H1 (cell line): ENCODE measurements at regions not wholly inside any gene's neighbourhood (a gene's known extent, or its start where the extent isn't known, plus 50 kb on each side); places are given as distances from the start of the nearest gene placed in this dataset.

Experiments used
- CTCF ChIA-PET: fragments of 300-600 bp; sonication (Branson Sonifier 250); formaldehyde crosslinking; loops from one replicate; lab custom pipeline; 2021; ENCODE audit not compliant: partially characterized antibody; lab: Charles Lee
- POLR2A ChIA-PET: fragments of 300-600 bp; sonication (Branson Sonifier 250); formaldehyde crosslinking; loops from one replicate; lab custom pipeline; 2021; ENCODE audit warnings: inconsistent platforms; ENCODE audit not compliant: partially characterized antibody; lab: Charles Lee
- DNase-seq, 2 experiments: peaks; one replicate each; pipeline versions ENCODE4 v3.0.0 to v3.0.0-alpha.2; 2010 to 2022; ENCODE audit warnings: low spot score in 2 of 2, low read depth in 1 of 2, mixed read lengths in 1 of 2
- FAIRE-seq: peaks from 2 replicates; lab custom pipeline; 2011; peaks lifted over from hg19 to GRCh38; lab: Jason Lieb, UNC
- H2AFZ ChIP-seq: 2 replicates; pipeline ENCODE4 v1.8.1; 2012; ENCODE audit warnings: low read length, inconsistent platforms
- H2AK5ac ChIP-seq: 2 replicates; pipeline ENCODE4 v1.6.1; 2013; ENCODE audit warnings: low read depth, low read length
- H2BK120ac ChIP-seq: replicated peaks from 2 replicates; pipeline ENCODE3; 2013; ENCODE audit warnings: low read depth, low read length, inconsistent platforms
- H2BK12ac ChIP-seq: 2 replicates; pipeline ENCODE4 v1.6.1; 2013; ENCODE audit warnings: low read depth, low read length
- H2BK15ac ChIP-seq: 2 replicates; pipeline ENCODE4 v1.6.1; 2013; ENCODE audit warnings: low read length
- H2BK20ac ChIP-seq: 2 replicates; pipeline ENCODE4 v1.6.1; 2013; ENCODE audit warnings: low read length
- H2BK5ac ChIP-seq: 2 replicates; pipeline ENCODE4 v1.6.1; 2013; ENCODE audit warnings: low read depth, low read length
- H3K14ac ChIP-seq: 2 replicates; pipeline ENCODE4 v1.6.1; 2013; ENCODE audit warnings: inconsistent platforms; ENCODE audit not compliant: insufficient read length
- H3K18ac ChIP-seq: 2 replicates; pipeline ENCODE4 v1.6.1; 2013; ENCODE audit warnings: low read length; ENCODE audit errors: extremely low read depth
- H3K23ac ChIP-seq: 2 replicates; pipeline ENCODE4 v1.6.1; 2013; ENCODE audit warnings: inconsistent platforms; ENCODE audit not compliant: insufficient read length
- H3K23me2 ChIP-seq: 2 replicates; pipeline ENCODE4 v1.6.1; 2013; ENCODE audit warnings: low read depth, low read length
- H3K27ac ChIP-seq: 2 replicates; pipeline ENCODE4 v1.6.1; 2011; ENCODE audit warnings: low read depth, low read length, inconsistent platforms
- H3K27me3 ChIP-seq, 4 experiments: replicated peaks in 1 of 4; 1 replicate in 1 of 4; 2 replicates in 3 of 4; pipeline versions ENCODE4 v1.6.1 to v1.8.1; 2011 to 2013; ENCODE audit warnings: low read length in 3 of 4, mild to moderate bottlenecking in 3 of 4, inconsistent platforms in 2 of 4, mixed read lengths in 2 of 4, moderate library complexity in 1 of 4; ENCODE audit not compliant: control insufficient read depth in 3 of 4, insufficient read depth in 3 of 4; ENCODE audit errors: extremely low read depth in 1 of 4
- H3K36me3 ChIP-seq, 4 experiments: 2 replicates each; pipeline versions ENCODE4 v1.6.1 to v1.8.1; 2011 to 2013; ENCODE audit warnings: mild to moderate bottlenecking in 4 of 4, low read length in 3 of 4, moderate library complexity in 2 of 4, control low read depth in 1 of 4, inconsistent platforms in 1 of 4; ENCODE audit not compliant: insufficient read depth in 4 of 4, control insufficient read depth in 2 of 4
- H3K4ac ChIP-seq: replicated peaks from 2 replicates; pipeline ENCODE3; 2013; ENCODE audit warnings: low read length, low read depth, mixed read lengths, inconsistent platforms; ENCODE audit not compliant: insufficient read length
- H3K4me1 ChIP-seq, 4 experiments: replicated peaks in 1 of 4; 1 replicate in 1 of 4; 2 replicates in 3 of 4; pipeline versions ENCODE4 v1.6.1 to v1.8.1; 2011 to 2013; ENCODE audit warnings: low read length in 3 of 4, inconsistent platforms in 2 of 4, mixed read lengths in 1 of 4; ENCODE audit not compliant: insufficient read depth in 4 of 4, control insufficient read depth in 3 of 4
- H3K4me2 ChIP-seq, 2 experiments: 2 replicates each; pipeline versions ENCODE4 v1.6.1 to v1.8.1; 2011 to 2013; ENCODE audit warnings: low read depth in 2 of 2, low read length in 2 of 2, control low read depth in 1 of 2, inconsistent platforms in 1 of 2, mild to moderate bottlenecking in 1 of 2; ENCODE audit not compliant: insufficient read depth in 1 of 2
- H3K4me3 ChIP-seq, 4 experiments: fragments of 200-600, 300-600 bp in 1 of 4; sonication (generic), shearing (Covaris generic), sonication (Bioruptor Twin) in 1 of 4; 2 replicates each; pipeline versions ENCODE4 v1.5.1 to v1.8.1; 2011 to 2016; ENCODE audit warnings: low read length in 4 of 4, low read depth in 3 of 4, control low read depth in 2 of 4, inconsistent platforms in 2 of 4, mild to moderate bottlenecking in 2 of 4, mixed read lengths in 1 of 4, moderate library complexity in 1 of 4; ENCODE audit not compliant: insufficient read depth in 2 of 4; ENCODE audit errors: extremely low read depth in 1 of 4
- H3K56ac ChIP-seq: replicated peaks from 2 replicates; pipeline ENCODE3; 2013; ENCODE audit warnings: low read depth, mild to moderate bottlenecking, mixed read lengths, low read length, inconsistent platforms; ENCODE audit not compliant: insufficient read length
- H3K79me1 ChIP-seq: 2 replicates; pipeline ENCODE4 v1.6.1; 2013; ENCODE audit warnings: low read depth, low read length, control low read depth
- H3K79me2 ChIP-seq, 2 experiments: 2 replicates each; pipeline versions ENCODE4 v1.6.1 to v1.8.1; 2012 to 2013; ENCODE audit warnings: low read length in 2 of 2, mild to moderate bottlenecking in 2 of 2, inconsistent platforms in 1 of 2; ENCODE audit not compliant: insufficient read depth in 2 of 2, control insufficient read depth in 1 of 2
- H3K9ac ChIP-seq, 4 experiments: replicated peaks in 1 of 4; 1 replicate in 1 of 4; 2 replicates in 3 of 4; pipeline versions ENCODE4 v1.6.1 to v1.8.1; 2011 to 2013; ENCODE audit warnings: low read depth in 3 of 4, low read length in 3 of 4, control low read depth in 2 of 4, mild to moderate bottlenecking in 2 of 4, moderate library complexity in 2 of 4, inconsistent platforms in 1 of 4; ENCODE audit errors: extremely low read depth in 1 of 4
- H3K9me3 ChIP-seq, 2 experiments: 2 replicates each; pipeline versions ENCODE4 v1.6.1 to v1.8.1; 2012 to 2013; ENCODE audit warnings: mild to moderate bottlenecking in 2 of 2, moderate library complexity in 2 of 2, control low read depth in 1 of 2, inconsistent platforms in 1 of 2, low read depth in 1 of 2, low read length in 1 of 2, mixed read lengths in 1 of 2; ENCODE audit not compliant: insufficient read depth in 2 of 2
- H4K20me1 ChIP-seq, 2 experiments: replicated peaks in 1 of 2; 2 replicates each; pipeline versions ENCODE3 to v1.8.1; 2011 to 2013; ENCODE audit warnings: inconsistent platforms in 2 of 2, low read length in 2 of 2, mild to moderate bottlenecking in 1 of 2; ENCODE audit not compliant: insufficient read depth in 2 of 2, control insufficient read depth in 1 of 2
- H4K5ac ChIP-seq: 2 replicates; pipeline ENCODE4 v1.6.1; 2013; ENCODE audit warnings: low read length, low read depth, mixed read lengths, inconsistent platforms; ENCODE audit not compliant: insufficient read length
- H4K8ac ChIP-seq: 2 replicates; pipeline ENCODE4 v1.8.0; 2013; ENCODE audit warnings: mild to moderate bottlenecking, moderate library complexity, low read length, inconsistent platforms; ENCODE audit not compliant: insufficient read depth; ENCODE audit errors: extremely low read depth
- H4K91ac ChIP-seq: replicated peaks from 2 replicates; pipeline ENCODE3; 2013; ENCODE audit warnings: low read length, mixed read lengths, inconsistent platforms; ENCODE audit not compliant: insufficient read length
- FOSL1 ChIP-seq: IDR thresholded peaks from 2 replicates; pipeline ENCODE4 v1.6.1; 2011; ENCODE audit warnings: mild to moderate bottlenecking, low read depth, low read length, moderate library complexity; ENCODE audit not compliant: insufficient read depth
- HDAC6 ChIP-seq: IDR thresholded peaks from one replicate; pipeline ENCODE4 v1.7.1; 2012; ENCODE audit warnings: low read depth, mild to moderate bottlenecking, inconsistent platforms, low read length, moderate library complexity
- NRF1 ChIP-seq: IDR thresholded peaks from 2 replicates; pipeline ENCODE4 v1.6.1; 2011; ENCODE audit warnings: mild to moderate bottlenecking, low read depth, low read length, improper control_type of control experiment
- RFX5 ChIP-seq: IDR thresholded peaks from 2 replicates; pipeline ENCODE4 v1.6.1; 2011; ENCODE audit warnings: low read depth, low read length, improper control_type of control experiment, borderline replicate concordance

DNA sequence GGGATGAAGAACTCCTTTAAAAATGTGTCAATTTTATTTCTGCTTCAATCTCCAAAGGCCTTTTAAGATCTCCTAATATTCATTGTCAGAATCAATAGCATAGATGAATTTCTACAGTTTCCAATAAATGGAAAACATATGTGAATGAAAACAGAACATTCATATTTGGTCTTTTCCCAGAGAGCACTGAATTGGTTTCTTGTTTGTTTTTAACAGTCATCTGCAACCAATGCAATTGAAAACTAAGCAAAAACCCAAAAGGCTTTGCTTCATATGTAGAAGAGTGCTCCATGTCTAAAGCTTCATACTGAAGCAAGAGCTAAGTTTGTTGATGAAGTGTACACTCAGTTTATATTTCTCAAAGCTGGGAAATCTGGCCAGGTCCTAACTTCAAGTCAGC is 426.5 kb upstream of the CDIN1 start:
- no peak for DNase-seq
- H4K5ac ChIP-seq, result no peak overlapping the region
- no peak for FAIRE-seq
- no peak overlapping the region for H3K4ac ChIP-seq
- H3K9ac ChIP-seq, result no peak overlapping the region
- ChIA-PET POLR2A (no interaction called here), CTCF (no interaction called here)
- TF ChIP-seq HDAC6 (no peak), NRF1 (no peak), RFX5 (no peak), FOSL1 (no peak)
- no peak overlapping the region for H2BK5ac ChIP-seq
- H2AFZ ChIP-seq, result no peak overlapping the region
- H3K9me3 ChIP-seq, result no peaks in the 10 kb centered on the region; a peak in 1 of 4 replicates
- no peaks in the 10 kb centered on the region for H3K79me1 ChIP-seq
- H3K4me3 ChIP-seq, result no peak overlapping the region
- H4K91ac ChIP-seq, result no peak overlapping the region
- no peak overlapping the region for H3K23ac ChIP-seq
- H2BK12ac ChIP-seq, result no peak overlapping the region
- H3K27me3 ChIP-seq, result no peaks in the 10 kb centered on the region
- H2BK15ac ChIP-seq, result no peak overlapping the region
- H3K56ac ChIP-seq, result no peak overlapping the region
- H3K36me3 ChIP-seq, result no peaks in the 10 kb centered on the region
- H2BK20ac ChIP-seq, result no peak overlapping the region
- H4K8ac ChIP-seq, result no peak overlapping the region
- H2BK120ac ChIP-seq, result no peak overlapping the region
- no peak overlapping the region for H2AK5ac ChIP-seq
- H3K23me2 ChIP-seq, result no peaks in the 10 kb centered on the region
- no peak overlapping the region for H3K4me2 ChIP-seq
- no peaks in the 10 kb centered on the region for H4K20me1 ChIP-seq
- H3K14ac ChIP-seq, result no peak overlapping the region
- no peak overlapping the region for H3K27ac ChIP-seq
- no peak overlapping the region for H3K18ac ChIP-seq
- H3K4me1 ChIP-seq, result no peaks in the 10 kb centered on the region
- no peaks in the 10 kb centered on the region for H3K79me2 ChIP-seq
